HG02852 (cell line): ENCODE measurements at regions not wholly inside any gene's neighbourhood (a gene's known extent, or its start where the extent isn't known, plus 50 kb on each side); places are given as distances from the start of the nearest gene placed in this dataset.

Experiments
- ATAC-seq: cut with Tn5 transposase; IDR thresholded peaks from one replicate; pipeline ENCODE4 v1.9.1; 2021; ENCODE audit warnings: mild to moderate bottlenecking, moderate library complexity; ENCODE audit not compliant: unreplicated experiment

GRCh38 chr2:103462101-103462500 is 700.3 kb downstream of the TMEM182 start:
- no peak for ATAC-seq

GRCh38 chr2:103462712-103463111 is 700.9 kb downstream of the TMEM182 start:
- no peak for ATAC-seq

- no peak for ATAC-seq
These were observed 703.0 kb downstream of the TMEM182 start for GRCh38 chr2:103464831-103465230.

- ATAC-seq = no peak
These were observed 708.0 kb downstream of the TMEM182 start for GRCh38 chr2:103469800-103470199.

- no peak for ATAC-seq
These were observed 723.1 kb downstream of the TMEM182 start for GRCh38 chr2:103484906-103485305.

GRCh38 chr2:103496850-103497249 is 735.0 kb downstream of the TMEM182 start:
- no peak for ATAC-seq

- no peak for ATAC-seq
These were observed 745.0 kb downstream of the TMEM182 start for GRCh38 chr2:103506812-103507211.

- no peak for ATAC-seq
These were observed 750.6 kb downstream of the TMEM182 start for GRCh38 chr2:103512442-103512841.

- ATAC-seq = no peak
These were observed 758.7 kb downstream of the TMEM182 start for GRCh38 chr2:103520547-103520946.

- no peak for ATAC-seq
These were observed 763.9 kb downstream of the TMEM182 start for GRCh38 chr2:103525756-103526155.

- no peak for ATAC-seq
These were observed 764.9 kb downstream of the TMEM182 start for GRCh38 chr2:103526757-103527156.

GRCh38 chr2:103527278-103527677 is 765.4 kb downstream of the TMEM182 start:
- ATAC-seq = no peak

- no peak for ATAC-seq
These were observed 768.1 kb downstream of the TMEM182 start for GRCh38 chr2:103529798-103530502.

- no peak for ATAC-seq
These were observed 790.9 kb downstream of the TMEM182 start for GRCh38 chr2:103552775-103553174.

GRCh38 chr2:103594823-103595222 is 833.0 kb downstream of the TMEM182 start:
- no peak for ATAC-seq

- no peak for ATAC-seq
These were observed 843.4 kb downstream of the TMEM182 start for GRCh38 chr2:103605071-103605780.

- ATAC-seq = no peak
These were observed 853.8 kb downstream of the TMEM182 start for GRCh38 chr2:103615611-103616105.

- no peak for ATAC-seq
These were observed 855.1 kb downstream of the TMEM182 start for GRCh38 chr2:103616891-103617290.

- no peak for ATAC-seq
These were observed 856.3 kb downstream of the TMEM182 start for GRCh38 chr2:103618112-103618511.

- ATAC-seq = no peak
These were observed 865.5 kb downstream of the TMEM182 start for GRCh38 chr2:103627301-103627700.

GRCh38 chr2:103638978-103639377 is 877.1 kb downstream of the TMEM182 start:
- ATAC-seq = no peak

GRCh38 chr2:103656558-103656957 is 894.7 kb downstream of the TMEM182 start:
- no peak for ATAC-seq
